ENCODE measurements at regions not wholly inside any gene's neighbourhood (a gene's known extent, or its start where the extent isn't known, plus 50 kb on each side); places are given as distances from the start of the nearest gene placed in this dataset.

DNA sequence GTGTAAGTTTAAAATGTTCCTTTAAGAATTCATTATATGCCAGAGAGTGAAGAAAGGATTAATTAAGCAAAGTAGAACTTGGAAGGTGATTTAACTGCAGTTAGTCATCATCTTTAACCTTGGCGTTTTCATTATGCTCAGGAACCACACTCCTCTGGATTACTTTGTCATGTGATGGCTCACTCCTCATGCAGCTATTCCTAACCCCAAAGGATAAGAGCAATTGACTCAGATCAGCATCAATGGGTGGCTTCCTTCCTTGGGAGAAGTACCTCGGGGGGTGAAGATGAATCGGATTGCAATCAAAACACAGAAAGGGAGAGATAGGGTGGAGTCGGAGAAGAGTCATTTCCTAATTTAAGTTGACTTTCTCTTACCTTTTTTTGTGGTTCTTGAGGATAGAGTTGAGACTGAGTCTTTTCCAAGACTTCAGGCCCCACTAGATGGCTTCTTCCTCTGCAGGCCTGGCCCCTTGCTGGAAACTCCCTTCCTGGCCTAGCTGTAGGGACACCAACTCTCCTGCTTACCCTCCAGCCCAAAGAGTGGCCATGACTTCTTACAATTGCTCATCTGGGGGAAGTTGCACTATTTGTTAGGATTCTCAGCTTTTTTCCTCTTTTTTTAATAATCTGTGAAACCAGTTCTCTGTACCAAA, 238.6 kb upstream of the DDHD1 start:
- Histone ChIP-seq H2BK12ac (ENCODE audit: low read depth, low read length) (no peak overlapping the region), H2BK5ac (ENCODE audit: low read depth, low read length) (no peak overlapping the region), H4K91ac (replicated peaks; ENCODE audit: insufficient read length, low read length) (no peak overlapping the region), H3K4me1 (replicated peaks in 1 of 4; ENCODE audit: control insufficient read depth in 3 of 4, insufficient read depth in 4 of 4, low read length in 3 of 4) (no peaks in the 10 kb centered on the region), H2AK5ac (ENCODE audit: low read depth, low read length) (no peak overlapping the region), H3K56ac (replicated peaks; ENCODE audit: insufficient read length, low read depth, low read length) (no peak overlapping the region), H3K4me2 (ENCODE audit: insufficient read depth in 1 of 2, low read depth in 2 of 2, low read length in 2 of 2) (no peak overlapping the region), H3K14ac (ENCODE audit: insufficient read length) (no peak overlapping the region), H3K23ac (ENCODE audit: insufficient read length) (no peak overlapping the region), H3K9me3 (ENCODE audit: insufficient read depth in 2 of 2, low read depth in 1 of 2, low read length in 1 of 2) (peaks cover 5 to 11% of the 10 kb centered on the region in 2 experiments; a peak in 2 of 4 replicates), H3K9ac (replicated peaks in 1 of 4; ENCODE audit: extremely low read depth in 1 of 4, low read depth in 3 of 4, low read length in 3 of 4) (no peak overlapping the region), H4K20me1 (replicated peaks in 1 of 2; ENCODE audit: control insufficient read depth in 1 of 2, insufficient read depth in 2 of 2, low read length in 2 of 2) (no peaks in the 10 kb centered on the region), H2AFZ (ENCODE audit: low read length) (no peak overlapping the region), H3K18ac (ENCODE audit: extremely low read depth, low read length) (no peak overlapping the region), H3K27me3 (replicated peaks in 1 of 4; ENCODE audit: control insufficient read depth in 3 of 4, extremely low read depth in 1 of 4, insufficient read depth in 3 of 4, low read length in 3 of 4) (no peaks in the 10 kb centered on the region), H3K4ac (replicated peaks; ENCODE audit: insufficient read length, low read depth, low read length) (no peak overlapping the region), H4K5ac (ENCODE audit: insufficient read length, low read depth, low read length) (no peak overlapping the region), H2BK15ac (ENCODE audit: low read length) (no peak overlapping the region), H3K36me3 (ENCODE audit: control insufficient read depth in 2 of 4, insufficient read depth in 4 of 4, low read length in 3 of 4) (no peaks in the 10 kb centered on the region; a peak in 2 of 8 replicates), H4K8ac (ENCODE audit: extremely low read depth, insufficient read depth, low read length) (no peak overlapping the region), H3K23me2 (ENCODE audit: low read depth, low read length) (no peaks in the 10 kb centered on the region), H3K4me3 (ENCODE audit: extremely low read depth in 1 of 4, insufficient read depth in 2 of 4, low read depth in 3 of 4, low read length in 4 of 4) (no peak overlapping the region), H3K27ac (ENCODE audit: low read depth, low read length) (no peak overlapping the region), H3K79me2 (ENCODE audit: control insufficient read depth in 1 of 2, insufficient read depth in 2 of 2, low read length in 2 of 2) (no peaks in the 10 kb centered on the region), H2BK120ac (replicated peaks; ENCODE audit: low read depth, low read length) (no peak overlapping the region), H3K79me1 (ENCODE audit: low read depth, low read length) (no peaks in the 10 kb centered on the region), H2BK20ac (ENCODE audit: low read length) (no peak overlapping the region)
- DNase-seq (ENCODE audit: low read depth in 1 of 2, low spot score in 2 of 2): no peak
- no peak for TF ChIP-seq CHD2 (IDR thresholded peaks at IDR 0.05; ENCODE audit: low read length)
- no peak for TF ChIP-seq FOSL1 (IDR thresholded peaks at IDR 0.05; ENCODE audit: insufficient read depth, low read depth, low read length)
- no peak for TF ChIP-seq KDM1A (IDR thresholded peaks at IDR 0.05; ENCODE audit: borderline replicate concordance, low read length)
- TF ChIP-seq NRF1 (IDR thresholded peaks at IDR 0.05; ENCODE audit: low read depth, low read length): no peak
- CTCF ChIA-PET (ENCODE audit: partially characterized antibody): interaction anchor here (0.7 kb wide), 2 partner anchors 62 to 553 kb away, joined by 3 read pairs; no protein-coding TSS in a partner anchor
- 96% methylated on average over 4 of the region's 4 CpGs; no CpG with 5 or more reads in 1 of the 2 experiments for WGBS, 2 experiments (ENCODE audit: extremely low coverage in 1 of 2, insufficient coverage in 1 of 2, insufficient read length in 1 of 2, insufficient replicate concordance in 2 of 2, low coverage in 1 of 2, low lambda C conversion rate in 2 of 2, missing lambda C conversion rate in 1 of 2)
- no peak for FAIRE-seq
- POLR2A ChIA-PET (ENCODE audit: partially characterized antibody): no interaction called here

Measured in H1 (cell line).